Stimulated activated naive CD8-positive, alpha-beta T cell treated with anti-CD3 and anti-CD28 coated beads, Interleukin-15, Interleukin-2, amounts not matched to agents 100 U/mL and 50 U/mL, for 24 hours (primary cell): ENCODE measurements at regions not wholly inside any gene's neighbourhood (a gene's known extent, or its start where the extent isn't known, plus 50 kb on each side); places are given as distances from the start of the nearest gene placed in this dataset.

Experiments
- ATAC-seq: fragments of 150-1000 bp; cut with Tn5 transposase; one replicate; pipeline ENCODE4 v1.10.0; 2021
- DNase-seq: peaks from one replicate; pipeline ENCODE4 v3.0.0; 2021

GRCh38 chr12:130017591-130018449 is 114.0 kb upstream of the TMEM132D start:
- ATAC-seq (no peak), DNase-seq (no peak)

- DNase-seq, result no peak
- ATAC-seq, result no peak
Observed at GRCh38 chr12:130018614-130019013, 114.8 kb upstream of the TMEM132D start.

GRCh38 chr12:130026608-130027176 is 122.9 kb upstream of the TMEM132D start:
- no peak for ATAC-seq
- peak; percentile 53 for DNase-seq

GRCh38 chr12:130027798-130028197 is 124.0 kb upstream of the TMEM132D start:
- ATAC-seq (no peak), DNase-seq (no peak)

DNA sequence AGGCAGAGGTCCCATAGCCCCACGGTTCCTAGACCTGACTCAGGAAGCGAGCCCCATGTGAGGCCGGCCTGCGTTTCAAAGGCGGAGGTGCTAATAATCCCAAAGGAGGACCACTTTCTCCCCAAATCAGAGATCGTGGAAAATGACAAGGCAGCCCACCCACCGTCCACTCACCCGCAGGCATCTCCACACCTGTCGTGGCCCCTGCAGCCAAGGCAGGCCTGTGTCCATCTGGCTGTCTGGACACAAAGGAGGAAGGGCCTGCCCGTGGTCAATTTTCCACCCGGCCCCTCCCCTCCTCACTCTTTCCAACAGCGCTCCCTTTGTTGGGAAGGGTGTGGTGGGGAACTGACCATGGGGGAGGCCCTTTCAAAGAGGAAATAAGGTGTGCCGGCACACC is 125.3 kb upstream of the TMEM132D start:
- DNase-seq (no peak), ATAC-seq (no peak)

GRCh38 chr12:130031041-130031440 is 127.2 kb upstream of the TMEM132D start:
- ATAC-seq, result no peak
- DNase-seq, result no peak

DNA sequence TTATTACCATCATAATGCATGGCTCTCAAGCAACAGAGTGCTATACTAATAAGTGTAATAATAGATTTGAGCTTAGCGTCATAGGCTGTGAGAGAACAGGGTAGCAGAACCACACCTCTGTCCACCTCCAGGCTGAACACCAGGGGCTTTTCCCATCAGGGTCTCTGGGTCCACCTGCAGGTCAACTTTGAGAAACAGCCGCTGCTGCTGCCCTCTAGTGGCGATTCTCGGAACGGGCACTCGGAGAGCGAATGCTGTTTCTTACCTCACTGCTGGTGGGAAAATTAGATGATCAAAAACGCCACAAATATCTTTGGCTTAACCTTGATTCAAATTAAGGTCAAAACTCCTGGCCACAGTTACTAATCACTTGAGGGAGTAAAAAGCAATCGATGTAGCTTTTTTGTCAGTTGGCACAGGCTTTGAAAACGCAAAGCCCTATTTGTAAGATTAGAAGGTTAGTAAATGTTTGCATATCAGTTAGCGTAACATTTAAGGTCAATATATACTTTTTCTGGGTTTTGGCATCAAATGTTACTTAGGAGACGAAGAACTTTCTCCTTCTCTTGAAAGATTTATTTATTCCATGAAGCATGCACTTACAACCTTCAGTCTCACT is 127.9 kb upstream of the TMEM132D start:
- ATAC-seq (no peak), DNase-seq (peak; percentile 76)

- ATAC-seq (no peak), DNase-seq (peak; percentile 67)
Observed at GRCh38 chr12:130041983-130042812, 120.1 kb upstream of the FZD10 start.

- ATAC-seq (no peak), DNase-seq (no peak)
Observed at GRCh38 chr12:130043685-130044406, 118.4 kb upstream of the FZD10 start.

GRCh38 chr12:130044991-130045621 is 117.2 kb upstream of the FZD10 start:
- DNase-seq, result no peak
- no peak for ATAC-seq

GRCh38 chr12:130049666-130050065 is 112.6 kb upstream of the FZD10 start:
- ATAC-seq, result no peak
- DNase-seq, result no peak

GRCh38 chr12:130051900-130052299 is 110.4 kb upstream of the FZD10 start:
- DNase-seq (no peak), ATAC-seq (no peak)

DNA sequence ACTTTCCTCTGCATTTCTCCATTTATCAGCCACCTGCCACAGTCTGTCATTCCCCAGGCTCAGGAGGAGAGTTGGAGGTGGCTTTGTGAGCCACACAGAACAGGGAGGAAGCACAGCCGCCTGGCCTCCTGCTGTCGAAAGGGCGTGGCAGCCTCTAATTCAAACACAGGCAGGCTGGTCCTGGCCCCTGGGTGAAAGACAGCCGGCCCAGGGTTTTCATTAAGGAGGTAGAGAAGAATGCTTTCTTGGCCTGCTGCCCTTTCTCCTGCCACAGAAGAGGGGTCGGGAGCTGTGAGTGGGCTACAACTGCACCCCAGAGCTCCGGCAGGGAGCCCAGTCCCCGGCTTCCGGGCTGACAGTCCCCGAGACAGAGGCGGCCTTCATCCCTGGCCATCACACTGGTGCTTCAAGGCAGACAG is 108.6 kb upstream of the FZD10 start:
- no peak for ATAC-seq

GRCh38 chr12:130054803-130055202 is 107.5 kb upstream of the FZD10 start:
- ATAC-seq, result no peak

More for the DNA sequence above, 108.6 kb upstream of the FZD10 start:
- no peak for DNase-seq

GRCh38 chr12:130058926-130059472 is 103.3 kb upstream of the FZD10 start:
- no peak for ATAC-seq
- DNase-seq, result no peak

More at GRCh38 chr12:130054803-130055202, 107.5 kb upstream of the FZD10 start:
- no peak for DNase-seq

DNA sequence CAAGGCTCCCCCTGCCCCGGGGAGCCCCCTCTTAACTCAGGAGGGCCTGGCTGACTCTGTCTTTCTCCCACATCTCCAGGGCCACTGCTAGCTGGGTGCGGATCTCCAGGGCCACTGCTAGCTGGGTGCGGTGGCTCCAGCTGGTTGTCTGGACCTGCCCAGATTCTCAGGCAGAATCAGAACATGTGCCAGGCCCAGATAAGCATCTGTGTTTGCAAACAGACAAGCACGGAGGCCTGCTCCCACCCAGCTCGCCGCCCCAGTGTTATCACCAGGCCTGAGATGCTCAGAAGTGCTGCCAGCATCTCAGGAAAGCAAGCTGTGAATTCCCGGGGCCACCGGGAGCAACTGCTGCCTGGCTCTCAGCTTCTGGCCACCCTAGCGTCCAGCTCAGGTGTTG is 98.4 kb upstream of the FZD10 start:
- ATAC-seq, result no peak

DNA sequence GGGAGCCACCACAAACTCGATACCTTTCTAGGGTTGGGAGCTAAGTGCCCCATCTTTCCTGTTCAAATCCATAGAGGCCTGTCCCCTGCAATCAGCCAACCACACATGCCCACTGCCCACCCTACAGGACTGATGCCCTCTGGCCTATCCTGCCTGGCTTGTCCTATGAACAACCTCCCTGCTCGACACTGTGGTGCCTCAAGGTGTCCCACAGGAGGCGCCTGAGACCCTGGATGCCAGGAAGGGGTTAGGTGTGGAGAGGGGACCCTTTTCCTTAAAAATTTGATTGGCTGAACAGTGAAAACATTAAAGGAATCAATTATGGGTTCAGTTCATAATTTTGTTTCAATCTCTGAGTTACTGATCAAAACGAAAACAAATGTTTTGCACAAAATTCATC is 97.3 kb upstream of the FZD10 start:
- no peak for ATAC-seq
- DNase-seq, result no peak

More for the DNA sequence above, 98.4 kb upstream of the FZD10 start:
- DNase-seq, result no peak

GRCh38 chr12:130066742-130067141 is 95.5 kb upstream of the FZD10 start:
- DNase-seq (no peak), ATAC-seq (no peak)

DNA sequence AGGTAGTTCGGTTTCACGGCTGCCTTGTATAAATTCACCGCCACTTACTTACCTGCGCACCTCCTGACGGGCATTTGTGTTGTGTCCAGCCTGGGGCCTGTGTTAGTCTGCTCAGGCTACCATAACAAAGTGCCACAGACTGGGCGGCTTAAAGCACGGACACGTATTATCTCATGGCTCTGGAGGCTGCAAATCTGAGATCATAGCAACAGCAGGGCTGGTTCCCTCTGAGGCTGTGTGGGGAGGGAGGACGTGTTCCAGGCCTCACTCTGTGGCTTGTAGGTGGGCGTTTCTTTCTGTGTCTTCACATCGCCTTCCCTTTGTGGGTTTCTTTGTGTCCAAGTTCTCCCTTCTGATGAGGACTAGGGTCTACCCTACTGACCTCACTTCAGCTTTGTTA is 93.5 kb upstream of the FZD10 start:
- ATAC-seq, result no peak
- DNase-seq, result no peak

GRCh38 chr12:130070126-130070611 is 92.1 kb upstream of the FZD10 start:
- no peak for ATAC-seq
- no peak for DNase-seq

GRCh38 chr12:130073721-130074120 is 88.5 kb upstream of the FZD10 start:
- ATAC-seq (no peak), DNase-seq (no peak)
